ENCODE measurements at regions not wholly inside any gene's neighbourhood (a gene's known extent, or its start where the extent isn't known, plus 50 kb on each side); places are given as distances from the start of the nearest gene placed in this dataset.

DNA sequence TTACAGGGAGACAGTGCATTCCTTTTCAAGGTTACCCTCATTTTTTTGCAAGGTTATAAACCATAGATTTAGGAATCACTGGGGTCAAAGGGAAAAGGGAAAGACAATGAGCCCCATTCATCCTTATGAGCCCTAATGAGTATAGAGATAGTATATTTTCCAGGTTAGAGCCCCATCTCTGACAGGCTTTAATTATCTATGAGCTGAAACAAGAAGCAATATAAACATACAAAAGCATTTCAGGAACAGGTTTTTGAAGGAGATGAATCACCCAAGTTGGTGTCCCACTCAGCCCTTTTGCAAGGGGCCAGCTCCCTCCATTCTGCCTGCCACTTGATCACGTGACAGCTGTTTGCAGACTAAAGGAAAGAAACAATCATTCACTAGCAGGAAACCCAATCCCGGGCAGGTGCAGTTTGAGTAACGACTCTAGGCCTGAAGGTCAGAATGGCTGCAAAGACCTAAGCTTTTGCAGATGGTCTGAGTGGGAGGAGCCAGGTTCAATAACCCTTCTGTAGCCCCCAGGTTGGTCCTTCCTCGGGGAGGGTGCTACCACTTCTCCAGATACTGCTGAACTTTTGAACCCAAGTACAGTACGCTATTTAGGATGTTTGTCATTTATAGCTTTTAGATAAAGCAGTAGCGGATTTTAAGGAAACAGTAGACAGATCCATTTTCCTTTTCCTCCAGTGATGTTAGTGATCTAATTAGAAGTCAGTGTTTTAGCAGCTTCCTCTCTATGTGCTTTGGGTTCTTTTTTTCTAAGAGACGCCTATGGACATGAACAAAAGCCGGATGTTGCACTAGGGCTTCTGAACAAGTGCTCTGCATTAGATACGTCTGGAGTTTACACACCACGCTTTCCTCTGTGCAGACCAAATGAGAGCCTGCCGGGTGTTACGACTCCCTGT lies 253.2 kb downstream of the SOX4 start:
- TF ChIP-seq, protein P1, sequence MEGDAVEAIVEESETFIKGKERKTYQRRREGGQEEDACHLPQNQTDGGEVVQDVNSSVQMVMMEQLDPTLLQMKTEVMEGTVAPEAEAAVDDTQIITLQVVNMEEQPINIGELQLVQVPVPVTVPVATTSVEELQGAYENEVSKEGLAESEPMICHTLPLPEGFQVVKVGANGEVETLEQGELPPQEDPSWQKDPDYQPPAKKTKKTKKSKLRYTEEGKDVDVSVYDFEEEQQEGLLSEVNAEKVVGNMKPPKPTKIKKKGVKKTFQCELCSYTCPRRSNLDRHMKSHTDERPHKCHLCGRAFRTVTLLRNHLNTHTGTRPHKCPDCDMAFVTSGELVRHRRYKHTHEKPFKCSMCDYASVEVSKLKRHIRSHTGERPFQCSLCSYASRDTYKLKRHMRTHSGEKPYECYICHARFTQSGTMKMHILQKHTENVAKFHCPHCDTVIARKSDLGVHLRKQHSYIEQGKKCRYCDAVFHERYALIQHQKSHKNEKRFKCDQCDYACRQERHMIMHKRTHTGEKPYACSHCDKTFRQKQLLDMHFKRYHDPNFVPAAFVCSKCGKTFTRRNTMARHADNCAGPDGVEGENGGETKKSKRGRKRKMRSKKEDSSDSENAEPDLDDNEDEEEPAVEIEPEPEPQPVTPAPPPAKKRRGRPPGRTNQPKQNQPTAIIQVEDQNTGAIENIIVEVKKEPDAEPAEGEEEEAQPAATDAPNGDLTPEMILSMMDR (IDR thresholded peaks at IDR 0.05; ENCODE audit: low read depth, low read length, poor library complexity, severe bottlenecking), result no peak
- no peak for TF ChIP-seq EZH2phosphoT487 (IDR thresholded peaks at IDR 0.05; ENCODE audit: borderline replicate concordance, low read length)

All from DOHH2 (cell line).